ENCODE measurements at regions not wholly inside any gene's neighbourhood (a gene's known extent, or its start where the extent isn't known, plus 50 kb on each side); places are given as distances from the start of the nearest gene placed in this dataset.

- TF ChIP-seq CTCF (IDR thresholded peaks at IDR 0.05) (no peak), KDM1A (IDR thresholded peaks at IDR 0.05; ENCODE audit: low read depth) (no peak), RFX5 (IDR thresholded peaks at IDR 0.05) (no peak), POLR2AphosphoS2 (conservative IDR thresholded peaks at IDR 0.05; ENCODE audit: low read length) (no peak), MAX (IDR thresholded peaks at IDR 0.05) (no peak), MAFK (IDR thresholded peaks at IDR 0.05; ENCODE audit: partially characterized antibody) (no peak), ELK1 (IDR thresholded peaks at IDR 0.05; ENCODE audit: low read depth, low read length) (no peak), JUN (IDR thresholded peaks at IDR 0.05) (no peak), RAD21 (conservative IDR thresholded peaks at IDR 0.05 in 1 of 2, IDR thresholded peaks at IDR 0.05 in 1 of 2) (no peak), HMGXB4 (CRISPR knock-in tag; IDR thresholded peaks at IDR 0.05; ENCODE audit: borderline replicate concordance) (no peak)
These were observed 449.2 kb downstream of the IRX1 start for GRCh38 chr5:4044881-4045280.
